Suprapubic skin (tissue), 3 donors: ENCODE measurements at regions not wholly inside any gene's neighbourhood (a gene's known extent, or its start where the extent isn't known, plus 50 kb on each side); places are given as distances from the start of the nearest gene placed in this dataset.

Experiments used
- CTCF ChIP-seq, 2 donors: fragments of 200-600 bp in 1 of 2; fragments of 450-650 bp in 1 of 2; sonication (generic) in 1 of 2; IDR thresholded peaks; one replicate each; pipeline ENCODE4 v1.5.1; 2016 to 2019; ENCODE audit warnings: antibody characterized with exemption in 2 of 2, mild to moderate bottlenecking in 1 of 2, moderate library complexity in 1 of 2
- POLR2AphosphoS5 ChIP-seq, 3 donors: sonication (generic); formaldehyde crosslinking; IDR thresholded peaks; one replicate each; pipeline ENCODE4 v1.6.1; 2017; ENCODE audit warnings: antibody characterized with exemption in 3 of 3

GRCh38 chr5:109956884-109957283, 267.2 kb downstream of the MAN2A1 start:
- TF ChIP-seq CTCF (IDR thresholded peaks at IDR 0.05), result no peak
- no peak for TF ChIP-seq POLR2AphosphoS5 (IDR thresholded peaks at IDR 0.05)
